ENCODE measurements at regions not wholly inside any gene's neighbourhood (a gene's known extent, or its start where the extent isn't known, plus 50 kb on each side); places are given as distances from the start of the nearest gene placed in this dataset.

DNA sequence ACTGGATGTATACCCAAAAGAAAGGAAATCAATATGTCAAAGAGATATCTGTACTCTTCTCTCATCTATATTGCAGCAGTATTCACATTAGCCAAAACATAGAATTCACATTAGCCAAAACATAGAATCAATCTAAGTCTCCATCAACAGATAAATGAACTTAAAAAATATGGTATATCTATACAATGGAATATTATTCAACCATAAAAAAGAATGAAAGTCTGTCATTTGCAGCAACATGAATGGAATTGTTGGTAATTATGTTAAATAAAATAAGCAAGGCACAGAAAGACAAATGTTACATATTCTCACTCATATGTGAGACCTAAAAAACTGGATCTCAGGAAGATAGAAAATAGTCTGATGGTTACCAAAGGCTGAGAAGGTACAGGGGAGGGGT, 212.1 kb upstream of the ZC3H15 start:
- TF ChIP-seq, protein P1, sequence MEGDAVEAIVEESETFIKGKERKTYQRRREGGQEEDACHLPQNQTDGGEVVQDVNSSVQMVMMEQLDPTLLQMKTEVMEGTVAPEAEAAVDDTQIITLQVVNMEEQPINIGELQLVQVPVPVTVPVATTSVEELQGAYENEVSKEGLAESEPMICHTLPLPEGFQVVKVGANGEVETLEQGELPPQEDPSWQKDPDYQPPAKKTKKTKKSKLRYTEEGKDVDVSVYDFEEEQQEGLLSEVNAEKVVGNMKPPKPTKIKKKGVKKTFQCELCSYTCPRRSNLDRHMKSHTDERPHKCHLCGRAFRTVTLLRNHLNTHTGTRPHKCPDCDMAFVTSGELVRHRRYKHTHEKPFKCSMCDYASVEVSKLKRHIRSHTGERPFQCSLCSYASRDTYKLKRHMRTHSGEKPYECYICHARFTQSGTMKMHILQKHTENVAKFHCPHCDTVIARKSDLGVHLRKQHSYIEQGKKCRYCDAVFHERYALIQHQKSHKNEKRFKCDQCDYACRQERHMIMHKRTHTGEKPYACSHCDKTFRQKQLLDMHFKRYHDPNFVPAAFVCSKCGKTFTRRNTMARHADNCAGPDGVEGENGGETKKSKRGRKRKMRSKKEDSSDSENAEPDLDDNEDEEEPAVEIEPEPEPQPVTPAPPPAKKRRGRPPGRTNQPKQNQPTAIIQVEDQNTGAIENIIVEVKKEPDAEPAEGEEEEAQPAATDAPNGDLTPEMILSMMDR (conservative IDR thresholded peaks at IDR 0.05): no peak
- no peak for TF ChIP-seq ZFX (IDR thresholded peaks at IDR 0.05)
